Upper lobe of left lung (tissue), 6 donors: ENCODE measurements at regions not wholly inside any gene's neighbourhood (a gene's known extent, or its start where the extent isn't known, plus 50 kb on each side); places are given as distances from the start of the nearest gene placed in this dataset.
"Not testable (repeated sequence)": the region's sequence is repeated elsewhere in the genome, so short reads cannot be mapped to it uniquely, and the experiment has no call there.

Experiments
- ATAC-seq, 2 donors: fragments of 200-7000 bp; cut with Tn5 transposase; one replicate each; pipeline ENCODE4 v1.9.1; 2022; ENCODE audit warnings: mild to moderate bottlenecking in 2 of 2, moderate library complexity in 2 of 2; ENCODE audit not compliant: low FRiP score in 2 of 2
- DNase-seq, 2 donors: peaks; one replicate each; pipeline ENCODE4 v3.0.0-alpha.2; 2019 to 2020
- H3K27ac ChIP-seq, 4 donors: fragments of 200-600 bp; sonication (generic); one replicate each; pipeline ENCODE4 v1.5.1; 2016 to 2019
- H3K27me3 ChIP-seq, 4 donors: fragments of 200-600 bp; sonication (generic); one replicate each; pipeline ENCODE4 v1.5.1; 2017 to 2019
- H3K36me3 ChIP-seq, 4 donors: fragments of 200-600 bp; sonication (generic); one replicate each; pipeline ENCODE4 v1.5.1; 2016 to 2019
- H3K4me1 ChIP-seq, 4 donors: fragments of 200-600 bp; sonication (generic); one replicate each; pipeline ENCODE4 v1.5.1; 2018 to 2019
- H3K4me3 ChIP-seq, 4 donors: fragments of 200-600 bp; sonication (generic); one replicate each; pipeline ENCODE4 v1.5.1; 2017 to 2019; ENCODE audit warnings: mild to moderate bottlenecking in 2 of 4, moderate library complexity in 1 of 4
- H3K9me3 ChIP-seq, 4 donors: fragments of 200-600 bp; sonication (generic); one replicate each; pipeline ENCODE4 v1.5.1; 2018 to 2019
- CTCF ChIP-seq, 6 experiments: fragments of 450-650 bp in 4 of 6; fragments of 200-600 bp in 2 of 6; sonication (generic) in 2 of 6; IDR thresholded peaks; one replicate each; pipeline ENCODE4 v1.5.1; 2016 to 2019; ENCODE audit warnings: antibody characterized with exemption in 6 of 6
- EP300 ChIP-seq, 4 donors: sonication (generic); formaldehyde crosslinking; IDR thresholded peaks; one replicate each; pipeline ENCODE4 v1.5.1; 2017; ENCODE audit warnings: antibody characterized with exemption in 4 of 4, control low read depth in 2 of 4
- POLR2A ChIP-seq, 4 donors: fragments of 450-650 bp; IDR thresholded peaks; one replicate each; pipeline ENCODE4 v1.5.1; 2016 to 2017; ENCODE audit warnings: antibody characterized with exemption in 4 of 4, mild to moderate bottlenecking in 2 of 4
- POLR2AphosphoS5 ChIP-seq, 2 donors: sonication (generic); formaldehyde crosslinking; IDR thresholded peaks; one replicate each; pipeline ENCODE4 v1.5.1; 2017; ENCODE audit warnings: antibody characterized with exemption in 2 of 2
- WGBS, 2 donors: methylation state at CpG; one replicate each; pipeline ENCODE4 v1.1.5; 2017 to 2018; 5-methylcytosine and 5-hydroxymethylcytosine counted together
- donor health status: DM: no; HTN: no; CAD: no; lungs with moderate emphysema.
- donor health status: DM: no; HTN: yes; CAD: no; lungs with severe emphysema.

- no peaks in the 10 kb centered on the region for H3K27me3 ChIP-seq
- no peaks in the 10 kb centered on the region for H3K36me3 ChIP-seq
- TF ChIP-seq POLR2AphosphoS5 (IDR thresholded peaks at IDR 0.05) (no peak), EP300 (IDR thresholded peaks at IDR 0.05) (no peak), POLR2A (IDR thresholded peaks at IDR 0.05) (no peak), CTCF (IDR thresholded peaks at IDR 0.05) (no peak)
- no peak for DNase-seq
- ATAC-seq = no peak
- no peak overlapping the region for H3K27ac ChIP-seq
- H3K9me3 ChIP-seq = peaks cover 0 to 3% (median 0%) of the 10 kb centered on the region in 4 donors
- H3K4me3 ChIP-seq = no peak overlapping the region
- H3K4me1 ChIP-seq = no peaks in the 10 kb centered on the region
- WGBS, 2 donors = 66 to 82% methylated on average over 1 of the region's 1 CpG
Measured at GRCh38 chr5:25669645-25670401, 1025.0 kb upstream of the CDH10 start.

GRCh38 chr5:25662610-25663009 is 1017.8 kb upstream of the CDH10 start:
- TF ChIP-seq POLR2AphosphoS5 (IDR thresholded peaks at IDR 0.05) (no peak), EP300 (IDR thresholded peaks at IDR 0.05) (no peak), CTCF (IDR thresholded peaks at IDR 0.05) (no peak), POLR2A (IDR thresholded peaks at IDR 0.05) (no peak)
- no peak overlapping the region for H3K27ac ChIP-seq
- H3K4me3 ChIP-seq = no peak overlapping the region
- ATAC-seq (no peak), DNase-seq (no peak)
- H3K27me3 ChIP-seq = no peaks in the 10 kb centered on the region
- H3K9me3 ChIP-seq = peaks cover 0 to 14% (median 5%) of the 10 kb centered on the region in 4 donors
- no peaks in the 10 kb centered on the region for H3K4me1 ChIP-seq
- no peaks in the 10 kb centered on the region for H3K36me3 ChIP-seq
- 65 to 75% methylated on average over 2 of the region's 2 CpGs for WGBS, 2 donors

DNA sequence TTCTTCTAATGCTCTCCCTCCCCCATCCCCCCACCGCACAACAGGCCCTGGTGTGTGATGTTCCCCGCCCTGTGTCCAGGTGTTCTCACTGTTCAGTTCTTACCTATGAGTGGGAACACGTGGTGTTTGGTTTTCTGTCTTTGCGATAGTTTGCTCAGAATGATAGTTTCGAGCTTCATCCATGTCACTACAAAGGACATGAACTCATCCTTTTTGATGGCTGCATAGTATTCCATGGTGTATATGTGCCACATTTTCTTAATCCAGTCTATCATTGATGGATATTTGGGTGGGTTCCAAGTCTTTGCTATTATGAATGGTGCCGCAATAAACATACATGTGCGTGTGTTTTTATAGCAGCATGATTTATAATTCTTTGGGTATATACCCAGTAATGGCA is 1005.5 kb upstream of the CDH10 start:
- H3K27ac ChIP-seq, DNase-seq, H3K27me3 ChIP-seq, H3K36me3 ChIP-seq, ATAC-seq, H3K4me1 ChIP-seq, H3K4me3 ChIP-seq: not testable (repeated sequence)
- H3K9me3 ChIP-seq = peaks cover 0 to 11% (median 0%) of the 10 kb centered on the region in 4 donors
- WGBS, 2 donors = 92 to 95% methylated on average over 7 of the region's 7 CpGs

DNA sequence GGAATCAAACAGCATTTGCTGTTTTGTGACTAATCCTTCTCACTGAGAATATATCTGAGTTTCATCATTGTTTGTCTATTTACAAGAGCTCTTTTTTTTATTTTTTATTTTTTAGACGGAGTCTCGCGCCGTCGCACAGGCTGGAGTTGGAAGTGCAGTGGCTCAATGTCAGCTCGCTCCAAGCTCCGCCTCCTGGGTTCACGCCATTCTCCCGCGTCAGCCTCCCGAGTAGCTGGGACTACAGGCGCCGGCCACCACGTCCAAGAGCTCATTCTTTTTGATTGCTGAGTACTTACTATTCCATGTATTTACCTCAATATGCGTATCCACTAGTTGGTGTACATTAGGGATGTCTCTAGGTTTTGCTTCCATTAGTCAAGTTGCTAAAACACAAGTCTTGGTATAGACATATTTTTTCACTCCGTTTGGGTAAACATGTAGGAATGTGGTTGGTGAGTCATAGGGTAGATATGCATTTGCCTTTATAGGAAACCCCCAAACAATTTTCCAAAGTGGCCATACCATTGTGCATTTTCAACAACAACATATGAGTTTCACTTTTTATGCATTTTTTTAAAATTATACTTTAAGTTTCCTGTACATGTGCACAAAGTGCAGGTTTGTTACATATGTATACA is 1005.0 kb upstream of the CDH10 start:
- Histone ChIP-seq H3K9me3 (peaks cover 0 to 7% (median 0%) of the 10 kb centered on the region in 4 donors), H3K4me1 (no peaks in the 10 kb centered on the region), H3K27ac (no peak overlapping the region), H3K4me3 (no peak overlapping the region), H3K36me3 (no peaks in the 10 kb centered on the region), H3K27me3 (no peaks in the 10 kb centered on the region)
- ATAC-seq (no peak), DNase-seq (peak in 1 of 2 donors; percentile 37)
- 95 to 96% methylated on average over 16 of the region's 16 CpGs for WGBS, 2 donors
- TF ChIP-seq POLR2AphosphoS5 (IDR thresholded peaks at IDR 0.05) (no peak), EP300 (IDR thresholded peaks at IDR 0.05) (no peak), POLR2A (IDR thresholded peaks at IDR 0.05) (no peak), CTCF (IDR thresholded peaks at IDR 0.05) (no peak)

GRCh38 chr5:25646421-25647341 is 1001.9 kb upstream of the CDH10 start:
- no peak overlapping the region for H3K27ac ChIP-seq
- H3K9me3 ChIP-seq = peaks cover 0 to 7% (median 0%) of the 10 kb centered on the region in 4 donors
- no peaks in the 10 kb centered on the region for H3K36me3 ChIP-seq
- no peaks in the 10 kb centered on the region for H3K4me1 ChIP-seq
- H3K27me3 ChIP-seq = no peaks in the 10 kb centered on the region
- DNase-seq = no peak
- no peak for TF ChIP-seq CTCF (IDR thresholded peaks at IDR 0.05)
- TF ChIP-seq POLR2A (IDR thresholded peaks at IDR 0.05) = no peak
- TF ChIP-seq EP300 (IDR thresholded peaks at IDR 0.05) = no peak
- TF ChIP-seq POLR2AphosphoS5 (IDR thresholded peaks at IDR 0.05) = no peak
- WGBS, 2 donors = 82 to 85% methylated on average over 3 of the region's 3 CpGs
- no peak for ATAC-seq
- H3K4me3 ChIP-seq = no peak overlapping the region
